Colonic mucosa (tissue), 4 donors: ENCODE measurements at regions not wholly inside any gene's neighbourhood (a gene's known extent, or its start where the extent isn't known, plus 50 kb on each side); places are given as distances from the start of the nearest gene placed in this dataset.
"Not testable (repeated sequence)": the region's sequence is repeated elsewhere in the genome, so short reads cannot be mapped to it uniquely, and the experiment has no call there.

Experiments
- DNase-seq: peaks from one replicate; pipeline ENCODE4 v3.0.0-alpha.2; 2020
- H3K27ac ChIP-seq: fragments of 200-600 bp; one replicate; pipeline ENCODE4 v1.8.0; 2021
- H3K27me3 ChIP-seq: fragments of 200-600 bp; one replicate; pipeline ENCODE4 v1.8.0; 2021
- H3K36me3 ChIP-seq: fragments of 200-600 bp; one replicate; pipeline ENCODE4 v1.8.0; 2021
- H3K4me1 ChIP-seq: fragments of 200-600 bp; one replicate; pipeline ENCODE4 v1.8.0; 2021; ENCODE audit warnings: mild to moderate bottlenecking
- H3K4me3 ChIP-seq: fragments of 200-600 bp; one replicate; pipeline ENCODE4 v1.8.0; 2021
- H3K9ac ChIP-seq, 2 donors: one replicate each; pipeline ENCODE4 v1.7.0; 2013; ENCODE audit warnings: control low read depth in 2 of 2, low read depth in 2 of 2, low read length in 2 of 2
- H3K9me3 ChIP-seq: fragments of 200-600 bp; one replicate; pipeline ENCODE4 v1.8.0; 2021
- intact Hi-C: fragments of 100-400 bp; cut with DNase I; formaldehyde crosslinking; loops from one replicate; pipeline ENCODE4 v1.14.1; 2022
- TF ChIP-seq, protein P1 (sequence below): fragments of 200-600 bp; IDR thresholded peaks from one replicate; pipeline ENCODE4 v1.8.0; 2022; ENCODE audit warnings: antibody characterized with exemption, mild to moderate bottlenecking
- donor health status: healthy.
- donor health status: DM: no; HTN: no; CAD: no.
- donor health status: DM: no; HTN: no; CAD: no.

DNA sequence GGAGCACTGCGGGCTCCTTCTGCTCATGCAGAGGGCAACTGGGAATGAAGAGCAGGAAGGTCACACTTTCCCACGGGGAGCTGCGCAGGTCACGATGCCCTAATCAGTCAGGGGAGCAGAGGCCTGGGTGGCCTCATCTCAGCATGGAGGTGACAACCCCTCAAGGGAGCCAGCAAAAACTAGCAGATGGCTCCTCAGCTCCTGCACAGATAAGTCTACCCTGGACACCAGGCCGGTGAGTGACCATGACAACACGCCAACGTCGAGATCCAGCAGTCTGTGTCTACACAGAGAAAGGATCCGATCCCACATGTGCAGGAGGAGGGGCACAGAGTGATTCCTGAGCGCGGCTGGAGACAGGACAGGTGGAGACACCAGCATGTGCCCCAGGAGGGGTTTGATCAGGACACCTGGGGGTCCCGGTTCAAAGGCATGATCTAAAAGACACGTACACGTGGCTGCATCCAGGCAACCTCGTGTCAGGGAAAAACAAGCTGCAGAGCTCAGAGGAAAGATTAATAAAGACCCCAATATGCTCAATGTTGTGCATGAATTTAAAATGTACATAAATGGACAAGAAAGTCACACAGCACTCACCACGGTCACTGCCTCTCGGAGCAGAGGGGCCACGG lies 153.7 kb upstream of the SFSWAP start:
- H3K36me3 ChIP-seq = no peaks in the 10 kb centered on the region
- H3K9me3 ChIP-seq = no peaks in the 10 kb centered on the region
- DNase-seq = no peak
- no peak overlapping the region for H3K9ac ChIP-seq
- H3K27ac ChIP-seq = no peak overlapping the region
- no peaks in the 10 kb centered on the region for H3K27me3 ChIP-seq
- H3K4me1 ChIP-seq = no peaks in the 10 kb centered on the region
- TF ChIP-seq, protein P1, sequence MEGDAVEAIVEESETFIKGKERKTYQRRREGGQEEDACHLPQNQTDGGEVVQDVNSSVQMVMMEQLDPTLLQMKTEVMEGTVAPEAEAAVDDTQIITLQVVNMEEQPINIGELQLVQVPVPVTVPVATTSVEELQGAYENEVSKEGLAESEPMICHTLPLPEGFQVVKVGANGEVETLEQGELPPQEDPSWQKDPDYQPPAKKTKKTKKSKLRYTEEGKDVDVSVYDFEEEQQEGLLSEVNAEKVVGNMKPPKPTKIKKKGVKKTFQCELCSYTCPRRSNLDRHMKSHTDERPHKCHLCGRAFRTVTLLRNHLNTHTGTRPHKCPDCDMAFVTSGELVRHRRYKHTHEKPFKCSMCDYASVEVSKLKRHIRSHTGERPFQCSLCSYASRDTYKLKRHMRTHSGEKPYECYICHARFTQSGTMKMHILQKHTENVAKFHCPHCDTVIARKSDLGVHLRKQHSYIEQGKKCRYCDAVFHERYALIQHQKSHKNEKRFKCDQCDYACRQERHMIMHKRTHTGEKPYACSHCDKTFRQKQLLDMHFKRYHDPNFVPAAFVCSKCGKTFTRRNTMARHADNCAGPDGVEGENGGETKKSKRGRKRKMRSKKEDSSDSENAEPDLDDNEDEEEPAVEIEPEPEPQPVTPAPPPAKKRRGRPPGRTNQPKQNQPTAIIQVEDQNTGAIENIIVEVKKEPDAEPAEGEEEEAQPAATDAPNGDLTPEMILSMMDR = no peak
- no peak overlapping the region for H3K4me3 ChIP-seq
- intact Hi-C loops = no loop called here

DNA sequence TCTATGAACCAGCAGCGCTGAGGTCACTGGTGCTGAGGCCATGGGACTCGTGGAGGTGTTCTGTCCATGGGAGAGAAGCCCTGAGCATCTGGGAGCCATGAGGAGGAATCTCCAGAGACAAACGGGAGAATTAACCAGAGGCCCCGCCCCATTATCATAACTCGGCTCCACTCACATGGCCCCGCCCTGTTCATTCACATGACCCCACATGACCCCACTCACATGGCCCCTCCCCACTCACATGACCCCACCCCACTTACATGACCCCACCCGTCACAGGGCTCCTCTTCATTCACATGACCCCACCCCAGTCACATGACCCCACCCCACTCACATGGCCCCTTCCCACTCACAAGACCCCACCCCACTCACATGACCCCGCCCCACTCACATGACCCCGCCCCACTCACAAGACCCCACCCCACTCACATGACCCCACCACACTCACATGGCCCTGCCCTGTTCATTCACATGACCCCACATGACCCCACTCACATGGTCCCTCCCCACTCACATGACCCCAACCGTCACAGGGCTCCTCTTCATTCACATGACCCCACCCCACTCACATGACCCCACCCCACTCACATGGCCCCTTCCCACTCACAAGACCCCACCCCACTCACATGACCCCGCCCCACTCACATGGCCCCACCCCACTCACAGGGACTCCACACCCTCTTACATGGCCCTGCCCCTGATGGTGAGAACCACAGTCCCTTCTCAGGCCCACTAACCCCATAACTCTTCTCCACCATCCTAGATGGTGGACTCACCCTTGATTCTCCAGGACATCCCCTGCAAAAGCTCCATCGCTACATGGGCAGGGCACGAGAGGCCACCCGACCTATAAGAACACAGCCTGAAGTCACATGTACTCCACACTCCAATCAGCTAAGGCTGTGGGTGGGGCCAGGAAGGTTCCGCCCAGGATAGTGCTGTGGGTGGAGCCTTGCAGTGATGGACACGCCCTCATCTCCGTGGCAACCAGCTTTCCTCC lies 151.1 kb upstream of the SFSWAP start:
- H3K36me3 ChIP-seq = no peaks in the 10 kb centered on the region
- no peak overlapping the region for H3K4me3 ChIP-seq
- no peaks in the 10 kb centered on the region for H3K4me1 ChIP-seq
- no peaks in the 10 kb centered on the region for H3K9me3 ChIP-seq
- intact Hi-C loops = no loop called here
- TF ChIP-seq, protein P1 = no peak
- no peak overlapping the region for H3K27ac ChIP-seq
- DNase-seq = no peak
- no peak overlapping the region for H3K9ac ChIP-seq
- no peaks in the 10 kb centered on the region for H3K27me3 ChIP-seq

DNA sequence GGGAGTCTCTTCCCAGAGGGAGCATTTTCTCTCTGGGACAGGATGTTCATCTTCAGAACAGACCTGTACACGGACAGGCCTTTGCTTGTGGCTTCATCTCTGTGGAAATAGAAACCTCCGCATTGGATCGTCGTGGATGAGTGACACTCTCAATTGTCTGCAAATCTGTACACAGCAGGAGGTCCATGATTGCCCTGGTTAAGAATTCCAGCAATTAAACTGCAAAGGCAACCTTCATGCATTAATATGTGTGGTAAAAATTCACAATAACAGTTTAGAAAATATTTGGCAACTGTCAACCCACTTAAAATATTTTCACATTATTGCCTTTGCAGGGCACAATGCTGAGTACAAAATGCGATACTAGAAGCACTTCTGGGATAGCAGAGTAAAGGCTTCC lies 149.8 kb upstream of the SFSWAP start:
- H3K27me3 ChIP-seq = no peaks in the 10 kb centered on the region
- no peak for DNase-seq

DNA sequence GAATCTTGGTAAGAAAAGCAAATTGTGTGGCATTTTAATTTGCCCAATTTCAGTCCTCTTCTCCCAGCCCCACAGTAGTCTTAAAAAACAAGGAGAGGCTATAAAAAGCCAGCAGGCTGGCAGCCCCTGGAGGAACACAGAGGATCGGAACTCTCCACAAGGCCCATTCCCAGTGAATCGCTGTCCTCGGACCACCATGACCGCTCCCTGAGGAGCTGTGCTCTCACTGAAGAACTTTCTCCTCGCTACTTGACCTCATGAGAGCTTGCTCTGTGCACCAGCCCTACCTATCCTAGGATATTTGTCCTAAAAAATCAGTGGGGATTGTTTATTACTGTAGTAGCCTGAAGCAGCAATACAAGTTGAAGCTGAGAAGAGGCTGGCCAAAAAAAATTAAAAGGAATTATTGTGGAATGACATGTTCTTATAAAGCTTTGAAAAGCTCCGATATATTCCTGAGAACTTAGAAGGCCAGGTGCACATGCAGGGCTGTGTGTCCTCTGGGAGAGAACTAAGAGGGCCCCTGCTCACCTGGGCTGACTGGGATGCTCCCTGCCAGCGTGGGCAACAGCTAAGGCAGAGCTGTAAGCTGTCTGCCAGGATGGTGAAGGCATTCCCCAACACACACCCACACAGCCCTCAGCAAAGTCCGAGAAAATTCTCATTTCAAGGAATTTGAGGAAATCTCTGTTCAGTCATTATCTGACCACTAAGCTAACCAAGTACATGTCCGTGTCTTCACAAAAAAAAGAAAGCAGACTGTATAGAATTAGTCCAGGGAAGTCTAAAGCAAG lies 148.8 kb upstream of the SFSWAP start:
- no peaks in the 10 kb centered on the region for H3K36me3 ChIP-seq
- no peaks in the 10 kb centered on the region for H3K4me1 ChIP-seq
- no peak overlapping the region for H3K4me3 ChIP-seq
- H3K9ac ChIP-seq = no peak overlapping the region
- intact Hi-C loops = no loop called here
- DNase-seq = no peak
- no peak overlapping the region for H3K27ac ChIP-seq
- H3K9me3 ChIP-seq = no peaks in the 10 kb centered on the region
- H3K27me3 ChIP-seq = no peaks in the 10 kb centered on the region
- TF ChIP-seq, protein P1 = no peak

More for the DNA sequence above, 149.8 kb upstream of the SFSWAP start:
- TF ChIP-seq, protein P1 = no peak
- H3K9ac ChIP-seq = no peak overlapping the region
- no peaks in the 10 kb centered on the region for H3K9me3 ChIP-seq
- H3K4me1 ChIP-seq = no peaks in the 10 kb centered on the region
- H3K4me3 ChIP-seq = no peak overlapping the region
- H3K36me3 ChIP-seq = no peaks in the 10 kb centered on the region
- no peak overlapping the region for H3K27ac ChIP-seq
- intact Hi-C loops = no loop called here

DNA sequence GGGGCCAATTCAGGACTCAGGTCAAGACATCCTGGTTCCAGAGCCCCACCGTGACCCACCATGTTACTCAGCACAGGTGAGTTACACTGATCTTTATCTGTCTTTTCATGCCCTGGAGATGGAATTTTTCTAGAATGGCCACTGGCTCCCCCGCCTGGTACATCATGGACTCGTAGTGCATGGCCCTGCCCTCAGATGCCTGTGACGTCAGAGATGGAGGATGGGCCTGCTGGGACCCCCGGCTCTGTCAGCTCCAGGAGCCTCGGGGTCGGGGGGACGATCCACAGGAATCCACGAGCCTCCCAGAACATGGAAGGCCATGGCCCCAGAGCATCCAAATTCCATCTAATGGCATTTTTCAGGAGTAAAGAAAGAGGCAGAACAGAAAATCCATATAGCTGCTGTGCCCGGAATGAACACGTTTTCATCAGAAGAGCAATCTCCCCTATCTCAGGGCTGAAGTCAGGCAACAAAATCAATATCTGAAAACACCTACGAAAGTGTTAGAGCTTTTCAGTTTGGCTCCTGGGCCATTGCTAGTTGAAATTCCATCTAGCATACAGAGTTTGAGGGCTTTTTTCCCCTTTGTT lies 146.7 kb upstream of the SFSWAP start:
- peak overlapping the region in 1 of 2 donors; percentile 12 for H3K9ac ChIP-seq
- DNase-seq, intact Hi-C loops, H3K9me3 ChIP-seq, H3K4me1 ChIP-seq, H3K27me3 ChIP-seq, H3K27ac ChIP-seq, H3K4me3 ChIP-seq, H3K36me3 ChIP-seq: not testable (repeated sequence)
